H9 (cell line): ENCODE measurements at regions not wholly inside any gene's neighbourhood (a gene's known extent, or its start where the extent isn't known, plus 50 kb on each side); places are given as distances from the start of the nearest gene placed in this dataset.

Experiments
- DNase-seq: peaks from one replicate; pipeline ENCODE4 v3.0.0-alpha.2; 2017
- H2AFZ ChIP-seq: one replicate; pipeline ENCODE4 v1.6.1; 2013; ENCODE audit warnings: mild to moderate bottlenecking, low read length, control low read depth, moderate library complexity
- H2AK5ac ChIP-seq: 2 replicates; pipeline ENCODE4 v1.6.1; 2013; ENCODE audit warnings: low read length, control low read depth, mixed read lengths; ENCODE audit not compliant: insufficient read length
- H2BK120ac ChIP-seq: one replicate; pipeline ENCODE4 v1.6.1; 2013; ENCODE audit warnings: low read depth, mild to moderate bottlenecking, low read length, control low read depth, inconsistent platforms; ENCODE audit not compliant: poor library complexity, severe bottlenecking
- H2BK12ac ChIP-seq: 2 replicates; pipeline ENCODE4 v1.6.1; 2013; ENCODE audit warnings: low read length, control low read depth, mixed read lengths, low read depth; ENCODE audit not compliant: insufficient read length
- H2BK15ac ChIP-seq: 2 replicates; pipeline ENCODE4 v1.6.1; 2013; ENCODE audit warnings: low read depth, low read length, control low read depth
- H2BK20ac ChIP-seq: one replicate; pipeline ENCODE4 v1.6.1; 2013; ENCODE audit warnings: low read depth, mild to moderate bottlenecking, low read length, control low read depth, inconsistent platforms; ENCODE audit not compliant: poor library complexity, severe bottlenecking
- H2BK5ac ChIP-seq: 2 replicates; pipeline ENCODE4 v1.6.1; 2013; ENCODE audit warnings: low read length, control low read depth, mixed read lengths; ENCODE audit not compliant: insufficient read length
- H3K14ac ChIP-seq: 2 replicates; pipeline ENCODE4 v1.6.1; 2013; ENCODE audit warnings: low read length, control low read depth; ENCODE audit not compliant: insufficient read depth
- H3K18ac ChIP-seq: 2 replicates; pipeline ENCODE4 v1.6.1; 2013; ENCODE audit warnings: low read depth, mild to moderate bottlenecking, mixed read lengths, low read length, control low read depth; ENCODE audit not compliant: insufficient read length
- H3K23ac ChIP-seq: 2 replicates; pipeline ENCODE4 v1.6.1; 2013; ENCODE audit warnings: low read length, control low read depth, mixed read lengths, low read depth; ENCODE audit not compliant: insufficient read length
- H3K23me2 ChIP-seq: 2 replicates; pipeline ENCODE4 v1.6.1; 2013; ENCODE audit warnings: low read depth, mild to moderate bottlenecking, mixed read lengths, low read length, control low read depth; ENCODE audit not compliant: insufficient read length, poor library complexity, severe bottlenecking
- H3K27ac ChIP-seq: 2 replicates; pipeline ENCODE4 v1.5.1; 2013; ENCODE audit warnings: low read length, control low read depth, mixed read lengths, low read depth; ENCODE audit not compliant: insufficient read length
- H3K27me3 ChIP-seq: 2 replicates; pipeline ENCODE4 v1.6.1; 2013; ENCODE audit warnings: low read length, control low read depth, inconsistent platforms; ENCODE audit not compliant: insufficient read depth
- H3K4ac ChIP-seq: 2 replicates; pipeline ENCODE4 v1.6.1; 2013; ENCODE audit warnings: low read depth, mild to moderate bottlenecking, control low read depth, inconsistent platforms, low read length, moderate library complexity
- H3K4me1 ChIP-seq: 2 replicates; pipeline ENCODE4 v1.6.1; 2013; ENCODE audit warnings: low read length, control low read depth, inconsistent platforms; ENCODE audit not compliant: insufficient read depth
- H3K4me2 ChIP-seq: 2 replicates; pipeline ENCODE4 v1.6.1; 2013; ENCODE audit warnings: low read length, control low read depth, mixed read lengths; ENCODE audit not compliant: insufficient read length, insufficient read depth
- H3K56ac ChIP-seq: 2 replicates; pipeline ENCODE4 v1.6.1; 2013; ENCODE audit warnings: low read depth, mild to moderate bottlenecking, mixed read lengths, low read length, control low read depth; ENCODE audit not compliant: insufficient read length
- H3K79me1 ChIP-seq: 2 replicates; pipeline ENCODE4 v1.6.1; 2013; ENCODE audit warnings: low read depth, mild to moderate bottlenecking, moderate library complexity, low read length, control low read depth, inconsistent platforms; ENCODE audit not compliant: insufficient read depth, poor library complexity, severe bottlenecking
- H3K79me2 ChIP-seq: 2 replicates; pipeline ENCODE4 v1.6.1; 2013; ENCODE audit warnings: low read length, control low read depth, inconsistent platforms; ENCODE audit not compliant: insufficient read depth
- H3K9ac ChIP-seq: 2 replicates; pipeline ENCODE4 v1.6.1; 2013; ENCODE audit warnings: low read length, control low read depth, mixed read lengths; ENCODE audit not compliant: insufficient read length; ENCODE audit errors: extremely low read depth
- H3K9me3 ChIP-seq: one replicate; pipeline ENCODE4 v1.6.1; 2013; ENCODE audit warnings: low read depth, low read length, inconsistent platforms; ENCODE audit not compliant: control insufficient read depth
- H3T11ph ChIP-seq: one replicate; pipeline ENCODE4 v1.6.1; 2013; ENCODE audit warnings: mild to moderate bottlenecking, low read length, control low read depth, inconsistent platforms
- H4K20me1 ChIP-seq: one replicate; pipeline ENCODE4 v1.6.1; 2013; ENCODE audit not compliant: control insufficient read depth, insufficient read length, insufficient read depth
- H4K5ac ChIP-seq: 2 replicates; pipeline ENCODE4 v1.6.1; 2013; ENCODE audit warnings: low read depth, mild to moderate bottlenecking, mixed read lengths, low read length, control low read depth; ENCODE audit not compliant: insufficient read length
- H4K8ac ChIP-seq: replicated peaks from 2 replicates; pipeline ENCODE4 v1.6.1; 2013; ENCODE audit warnings: low read length, control low read depth, mixed read lengths, low read depth; ENCODE audit not compliant: insufficient read length
- H4K91ac ChIP-seq: 2 replicates; pipeline ENCODE4 v1.6.1; 2013; ENCODE audit warnings: low read depth, mild to moderate bottlenecking, moderate library complexity, mixed read lengths, low read length, control low read depth; ENCODE audit not compliant: insufficient read length
- H3K27ac Mint-ChIP-seq, 3 experiments: 2 replicates in 2 of 3; 3 replicates in 1 of 3; pipeline ENCODE4 v1.8.0; 2020 to 2021; ENCODE audit warnings: mixed read lengths in 3 of 3, mild to moderate bottlenecking in 1 of 3, moderate library complexity in 1 of 3
- H3K27me3 Mint-ChIP-seq: 2 replicates; pipeline ENCODE4 v1.8.0; 2021; ENCODE audit warnings: low read depth, mild to moderate bottlenecking, moderate library complexity, mixed read lengths
- H3K36me3 Mint-ChIP-seq, 3 experiments: 2 replicates in 2 of 3; 3 replicates in 1 of 3; pipeline ENCODE4 v1.8.0; 2020 to 2021; ENCODE audit warnings: low read depth in 3 of 3, mixed read lengths in 3 of 3; ENCODE audit not compliant: insufficient read depth in 1 of 3
- H3K4me1 Mint-ChIP-seq, 2 experiments: 2 replicates each; pipeline ENCODE4 v1.8.0; 2020; ENCODE audit warnings: mixed read lengths in 2 of 2
- H3K4me3 Mint-ChIP-seq, 2 experiments: 2 replicates in 1 of 2; 3 replicates in 1 of 2; pipeline ENCODE4 v1.8.0; 2020 to 2021; ENCODE audit warnings: mild to moderate bottlenecking in 2 of 2, mixed read lengths in 2 of 2, moderate library complexity in 1 of 2
- H3K9me3 Mint-ChIP-seq, 2 experiments: 2 replicates in 1 of 2; 3 replicates in 1 of 2; pipeline ENCODE4 v1.8.0; 2020; ENCODE audit warnings: mild to moderate bottlenecking in 2 of 2, mixed read lengths in 2 of 2, moderate library complexity in 1 of 2
- WGBS: extraction: QIAGEN DNeasy Blood & Tissue Kit; methylation state at CpG from one replicate; pipeline ENCODE4 v1.1.7; 2013; ENCODE audit warnings: missing lambda C conversion rate, low lambda C conversion rate, mixed read lengths; ENCODE audit not compliant: insufficient read length; ENCODE audit errors: extremely low coverage; 5-methylcytosine and 5-hydroxymethylcytosine counted together
- TF ChIP-seq, protein P1 (sequence below): fragments of 200-600 bp; sonication (generic); conservative IDR thresholded peaks from 3 replicates; pipeline ENCODE4 v1.8.0; 2021; ENCODE audit warnings: antibody characterized with exemption, mild to moderate bottlenecking

DNA sequence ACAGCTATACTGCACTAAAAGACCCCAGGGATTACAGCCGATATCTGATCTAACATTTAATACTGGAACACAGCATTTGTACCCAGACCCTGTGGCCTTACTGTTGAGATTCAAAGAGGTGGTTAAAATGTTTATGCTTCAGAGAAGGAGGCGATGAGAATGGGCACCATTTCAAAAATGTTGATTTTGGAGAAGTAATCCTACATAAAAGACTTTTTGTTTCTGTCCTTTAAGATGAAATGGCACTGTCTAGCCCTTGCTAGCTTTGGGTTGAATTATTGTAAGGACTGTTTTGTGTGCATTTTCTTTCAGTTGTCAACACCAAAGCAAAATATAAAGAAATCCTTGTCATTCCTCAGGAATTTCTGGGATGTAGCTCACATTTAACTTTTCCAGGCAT, 288.5 kb upstream of the ANKH start:
- H3K27me3 Mint-ChIP-seq = peaks cover 3% of the 10 kb centered on the region; the same call in 1 of the 2 replicates
- H3K79me2 ChIP-seq = no peaks in the 10 kb centered on the region
- no peak overlapping the region for H2BK15ac ChIP-seq
- no peaks in the 10 kb centered on the region for H4K20me1 ChIP-seq
- no peak overlapping the region for H3K27ac Mint-ChIP-seq
- H2AK5ac ChIP-seq = no peak overlapping the region
- H3K4me1 ChIP-seq = no peaks in the 10 kb centered on the region
- H3K4me2 ChIP-seq = no peak overlapping the region
- H3K79me1 ChIP-seq = no peaks in the 10 kb centered on the region
- no peak overlapping the region for H3K27ac ChIP-seq
- no peak overlapping the region for H3K14ac ChIP-seq
- H3K4ac ChIP-seq = no peak overlapping the region
- H3K27me3 ChIP-seq = no peaks in the 10 kb centered on the region
- no peak overlapping the region for H4K5ac ChIP-seq
- H3K9me3 Mint-ChIP-seq = no peaks in the 10 kb centered on the region
- H2BK120ac ChIP-seq = no peak overlapping the region
- no peak overlapping the region for H2BK5ac ChIP-seq
- H3K4me1 Mint-ChIP-seq = peaks cover 0 to 2% of the 10 kb centered on the region in 2 experiments; a peak in 2 of 4 replicates
- H2BK20ac ChIP-seq = no peak overlapping the region
- H2BK12ac ChIP-seq = no peak overlapping the region
- no peak overlapping the region for H3K18ac ChIP-seq
- no peaks in the 10 kb centered on the region for H3K23me2 ChIP-seq
- H3K9me3 ChIP-seq = no peaks in the 10 kb centered on the region
- no peak overlapping the region for H3K4me3 Mint-ChIP-seq
- H3K36me3 Mint-ChIP-seq = peaks cover 0 to 2% (median 0%) of the 10 kb centered on the region in 3 experiments; a peak in 1 of 7 replicates
- H3K23ac ChIP-seq = no peak overlapping the region
- no peak overlapping the region for H2AFZ ChIP-seq
- no peak overlapping the region for H4K8ac ChIP-seq
- H3K56ac ChIP-seq = no peak overlapping the region
- DNase-seq = no peak
- no peak overlapping the region for H3K9ac ChIP-seq
- no CpG with 5 or more reads among the region's 2 CpGs for WGBS
- H4K91ac ChIP-seq = no peak overlapping the region
- no peak overlapping the region for H3T11ph ChIP-seq
- TF ChIP-seq, protein P1, sequence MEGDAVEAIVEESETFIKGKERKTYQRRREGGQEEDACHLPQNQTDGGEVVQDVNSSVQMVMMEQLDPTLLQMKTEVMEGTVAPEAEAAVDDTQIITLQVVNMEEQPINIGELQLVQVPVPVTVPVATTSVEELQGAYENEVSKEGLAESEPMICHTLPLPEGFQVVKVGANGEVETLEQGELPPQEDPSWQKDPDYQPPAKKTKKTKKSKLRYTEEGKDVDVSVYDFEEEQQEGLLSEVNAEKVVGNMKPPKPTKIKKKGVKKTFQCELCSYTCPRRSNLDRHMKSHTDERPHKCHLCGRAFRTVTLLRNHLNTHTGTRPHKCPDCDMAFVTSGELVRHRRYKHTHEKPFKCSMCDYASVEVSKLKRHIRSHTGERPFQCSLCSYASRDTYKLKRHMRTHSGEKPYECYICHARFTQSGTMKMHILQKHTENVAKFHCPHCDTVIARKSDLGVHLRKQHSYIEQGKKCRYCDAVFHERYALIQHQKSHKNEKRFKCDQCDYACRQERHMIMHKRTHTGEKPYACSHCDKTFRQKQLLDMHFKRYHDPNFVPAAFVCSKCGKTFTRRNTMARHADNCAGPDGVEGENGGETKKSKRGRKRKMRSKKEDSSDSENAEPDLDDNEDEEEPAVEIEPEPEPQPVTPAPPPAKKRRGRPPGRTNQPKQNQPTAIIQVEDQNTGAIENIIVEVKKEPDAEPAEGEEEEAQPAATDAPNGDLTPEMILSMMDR = no peak
